SK-MEL-5 (cell line): ENCODE measurements at regions not wholly inside any gene's neighbourhood (a gene's known extent, or its start where the extent isn't known, plus 50 kb on each side); places are given as distances from the start of the nearest gene placed in this dataset.

Experiments
- DNase-seq: peaks from one replicate; pipeline ENCODE4 v3.0.0-alpha.2; 2016; ENCODE audit warnings: low read depth, low spot score
- in situ Hi-C: cut with HindIII; loops from 2 replicates; pipeline ENCODE4 v1.10.0; 2016; ENCODE audit warnings: low sequenced_read_pairs, high pct_unique_total_duplicates, low pct_unique_long_range_greater_than_20kb

- in situ Hi-C loops: no loop called here
- peak; percentile 64 for DNase-seq
These were observed 68.1 kb upstream of the FZD7 start for GRCh38 chr2:201965550-201965949.

GRCh38 chr2:201966691-201967438 lies 66.8 kb upstream of the FZD7 start:
- DNase-seq: no peak
- in situ Hi-C loops: no loop called here

- in situ Hi-C loops: no loop called here
- DNase-seq: no peak
These were observed 65.6 kb upstream of the FZD7 start for GRCh38 chr2:201968050-201968449.

- no peak for DNase-seq
- in situ Hi-C loops: no loop called here
These were observed 65.2 kb upstream of the FZD7 start for GRCh38 chr2:201968476-201968875.

- no peak for DNase-seq
- in situ Hi-C loops: no loop called here
These were observed 64.3 kb upstream of the FZD7 start for GRCh38 chr2:201969241-201969937.

GRCh38 chr2:201969938-201970785 lies 63.5 kb upstream of the FZD7 start:
- in situ Hi-C loops: no loop called here
- no peak for DNase-seq

- no peak for DNase-seq
- in situ Hi-C loops: no loop called here
These were observed 62.9 kb upstream of the FZD7 start for GRCh38 chr2:201970786-201971108.

GRCh38 chr2:201971531-201972228 lies 62.0 kb upstream of the FZD7 start:
- in situ Hi-C loops: no loop called here
- DNase-seq: no peak

GRCh38 chr2:201972621-201973255 lies 60.9 kb upstream of the FZD7 start:
- DNase-seq: no peak
- in situ Hi-C loops: no loop called here

- DNase-seq: no peak
- in situ Hi-C loops: no loop called here
These were observed 60.2 kb upstream of the FZD7 start for GRCh38 chr2:201973305-201973928.

- in situ Hi-C loops: no loop called here
- no peak for DNase-seq
These were observed 59.2 kb upstream of the FZD7 start for GRCh38 chr2:201974171-201975100.

- in situ Hi-C loops: no loop called here
- no peak for DNase-seq
These were observed 58.2 kb upstream of the FZD7 start for GRCh38 chr2:201975434-201975833.

GRCh38 chr2:201975964-201976612 lies 57.6 kb upstream of the FZD7 start:
- DNase-seq: no peak
- in situ Hi-C loops: no loop called here

- DNase-seq: no peak
- in situ Hi-C loops: no loop called here
These were observed 56.0 kb upstream of the FZD7 start for GRCh38 chr2:201977651-201978050.

GRCh38 chr2:201978333-201978732 lies 55.3 kb upstream of the FZD7 start:
- no peak for DNase-seq
- in situ Hi-C loops: no loop called here

- in situ Hi-C loops: no loop called here
- no peak for DNase-seq
These were observed 54.7 kb upstream of the FZD7 start for GRCh38 chr2:201978986-201979385.
